ENCODE measurements at regions not wholly inside any gene's neighbourhood (a gene's known extent, or its start where the extent isn't known, plus 50 kb on each side); places are given as distances from the start of the nearest gene placed in this dataset.

DNA sequence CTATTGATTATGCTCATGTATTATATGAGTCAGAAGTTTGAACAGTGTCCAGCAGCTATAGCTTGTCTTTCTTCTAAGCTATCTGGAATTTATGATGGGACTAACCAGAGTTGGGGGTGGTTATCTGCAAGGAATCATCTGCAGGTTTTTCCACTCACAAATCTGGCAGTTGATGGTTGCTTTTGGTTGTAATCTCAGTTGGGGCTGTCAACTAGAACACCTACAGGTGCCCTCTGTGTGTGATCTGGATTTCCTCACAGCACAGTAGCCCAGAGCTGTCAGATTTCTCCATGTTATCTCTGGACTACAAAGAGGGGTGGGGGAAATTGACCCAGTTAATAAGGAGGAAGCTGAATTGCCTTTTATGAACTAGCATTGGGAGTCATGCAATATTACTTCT lies 51.4 kb upstream of the MAP9 start:
- H3K27ac Mint-ChIP-seq: no peak overlapping the region
- DNase-seq (ENCODE audit: low spot score in 2 of 2, unreplicated experiment in 2 of 2): no peak
- peaks cover 14% of the 10 kb centered on the region for H3K4me1 Mint-ChIP-seq
- H3K9me3 Mint-ChIP-seq: peaks cover 48% of the 10 kb centered on the region
- no peak overlapping the region for H3K4me3 Mint-ChIP-seq
- peaks cover 8% of the 10 kb centered on the region for H3K36me3 Mint-ChIP-seq
- H3K27me3 Mint-ChIP-seq (ENCODE audit: low read depth): no peaks in the 10 kb centered on the region
- TF ChIP-seq, protein P1, sequence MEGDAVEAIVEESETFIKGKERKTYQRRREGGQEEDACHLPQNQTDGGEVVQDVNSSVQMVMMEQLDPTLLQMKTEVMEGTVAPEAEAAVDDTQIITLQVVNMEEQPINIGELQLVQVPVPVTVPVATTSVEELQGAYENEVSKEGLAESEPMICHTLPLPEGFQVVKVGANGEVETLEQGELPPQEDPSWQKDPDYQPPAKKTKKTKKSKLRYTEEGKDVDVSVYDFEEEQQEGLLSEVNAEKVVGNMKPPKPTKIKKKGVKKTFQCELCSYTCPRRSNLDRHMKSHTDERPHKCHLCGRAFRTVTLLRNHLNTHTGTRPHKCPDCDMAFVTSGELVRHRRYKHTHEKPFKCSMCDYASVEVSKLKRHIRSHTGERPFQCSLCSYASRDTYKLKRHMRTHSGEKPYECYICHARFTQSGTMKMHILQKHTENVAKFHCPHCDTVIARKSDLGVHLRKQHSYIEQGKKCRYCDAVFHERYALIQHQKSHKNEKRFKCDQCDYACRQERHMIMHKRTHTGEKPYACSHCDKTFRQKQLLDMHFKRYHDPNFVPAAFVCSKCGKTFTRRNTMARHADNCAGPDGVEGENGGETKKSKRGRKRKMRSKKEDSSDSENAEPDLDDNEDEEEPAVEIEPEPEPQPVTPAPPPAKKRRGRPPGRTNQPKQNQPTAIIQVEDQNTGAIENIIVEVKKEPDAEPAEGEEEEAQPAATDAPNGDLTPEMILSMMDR (IDR thresholded peaks at IDR 0.05; ENCODE audit: unreplicated experiment): no peak

GRCh38 chr4:155426953-155427352 lies 50.2 kb upstream of the MAP9 start:
- H3K27me3 Mint-ChIP-seq (ENCODE audit: low read depth): no peaks in the 10 kb centered on the region
- H3K36me3 Mint-ChIP-seq: peaks cover 8% of the 10 kb centered on the region
- H3K9me3 Mint-ChIP-seq: peaks cover 50% of the 10 kb centered on the region
- no peak for DNase-seq (ENCODE audit: low spot score in 2 of 2, unreplicated experiment in 2 of 2)
- H3K4me3 Mint-ChIP-seq: no peak overlapping the region
- TF ChIP-seq, protein P1 (IDR thresholded peaks at IDR 0.05; ENCODE audit: unreplicated experiment): no peak
- no peak overlapping the region for H3K27ac Mint-ChIP-seq
- H3K4me1 Mint-ChIP-seq: peaks cover 14% of the 10 kb centered on the region

Measured in mesothelial cell of epicardium (in vitro differentiated cells).